Astrocyte (in vitro differentiated cells and primary cell): ENCODE measurements at regions not wholly inside any gene's neighbourhood (a gene's known extent, or its start where the extent isn't known, plus 50 kb on each side); places are given as distances from the start of the nearest gene placed in this dataset.

Source experiments
- DNase-seq: peaks from one replicate; pipeline ENCODE4 v3.0.0-alpha.2; 2010; ENCODE audit warnings: low read depth
- FAIRE-seq: peaks from 2 replicates; lab custom pipeline; 2011; peaks lifted over from hg19 to GRCh38; lab: Jason Lieb, UNC
- H2AFZ ChIP-seq: 2 replicates; pipeline ENCODE4 v1.6.0; 2012; ENCODE audit warnings: low read depth, low read length, inconsistent platforms
- H3K27ac ChIP-seq: 2 replicates; pipeline ENCODE4 v1.5.1; 2011; ENCODE audit warnings: low read depth, low read length, inconsistent platforms
- H3K27me3 ChIP-seq: 2 replicates; pipeline ENCODE4 v1.6.0; 2011; ENCODE audit warnings: low read length, inconsistent platforms; ENCODE audit not compliant: insufficient read depth
- H3K36me3 ChIP-seq: 2 replicates; pipeline ENCODE4 v1.5.1; 2011; ENCODE audit warnings: low read length, inconsistent platforms; ENCODE audit not compliant: insufficient read depth
- H3K4me1 ChIP-seq: 2 replicates; pipeline ENCODE4 v1.5.1; 2011; ENCODE audit warnings: low read length, inconsistent platforms; ENCODE audit not compliant: insufficient read depth
- H3K4me2 ChIP-seq: 2 replicates; pipeline ENCODE4 v1.6.0; 2012; ENCODE audit warnings: low read length, inconsistent platforms
- H3K4me3 ChIP-seq: 2 replicates; pipeline ENCODE4 v1.5.1; 2011; ENCODE audit warnings: low read depth, mild to moderate bottlenecking, low read length, inconsistent platforms; ENCODE audit not compliant: insufficient read depth
- H3K79me2 ChIP-seq: 2 replicates; pipeline ENCODE4 v1.6.0; 2012; ENCODE audit warnings: mild to moderate bottlenecking, low read length, inconsistent platforms; ENCODE audit not compliant: insufficient read depth
- H3K9ac ChIP-seq: 2 replicates; pipeline ENCODE4 v1.6.0; 2012; ENCODE audit warnings: mild to moderate bottlenecking, low read length, inconsistent platforms
- H3K9me3 ChIP-seq: 2 replicates; pipeline ENCODE4 v1.5.1; 2012; ENCODE audit warnings: low read depth, mild to moderate bottlenecking, low read length, inconsistent platforms; ENCODE audit not compliant: insufficient read depth
- H4K20me1 ChIP-seq: 2 replicates; pipeline ENCODE4 v1.6.0; 2012; ENCODE audit warnings: low read length, inconsistent platforms; ENCODE audit not compliant: insufficient read depth
- H3K27ac Mint-ChIP-seq: one replicate; pipeline ENCODE4 v1.8.0; 2021; ENCODE audit warnings: mild to moderate bottlenecking, mixed read lengths; ENCODE audit not compliant: unreplicated experiment
- H3K27me3 Mint-ChIP-seq: one replicate; pipeline ENCODE4 v1.8.0; 2021; ENCODE audit warnings: low read depth, mixed read lengths; ENCODE audit not compliant: unreplicated experiment
- H3K36me3 Mint-ChIP-seq: one replicate; pipeline ENCODE4 v1.8.0; 2021; ENCODE audit warnings: low read depth, mixed read lengths; ENCODE audit not compliant: unreplicated experiment
- H3K4me1 Mint-ChIP-seq: one replicate; pipeline ENCODE4 v1.8.0; 2021; ENCODE audit warnings: low read depth, mixed read lengths; ENCODE audit not compliant: unreplicated experiment
- H3K4me3 Mint-ChIP-seq: one replicate; pipeline ENCODE4 v1.8.0; 2021; ENCODE audit warnings: mild to moderate bottlenecking, moderate library complexity, mixed read lengths; ENCODE audit not compliant: unreplicated experiment
- H3K9me3 Mint-ChIP-seq: one replicate; pipeline ENCODE4 v1.8.0; 2021; ENCODE audit warnings: mild to moderate bottlenecking, mixed read lengths; ENCODE audit not compliant: unreplicated experiment
- EZH2 ChIP-seq: IDR thresholded peaks from 2 replicates; pipeline ENCODE4 v1.6.1; 2012; ENCODE audit warnings: mild to moderate bottlenecking, low read length, inconsistent platforms; ENCODE audit not compliant: insufficient read depth
- TF ChIP-seq, protein P1 (sequence below): IDR thresholded peaks from 2 replicates; pipeline ENCODE4 v1.5.1; 2011; ENCODE audit warnings: low read depth, mild to moderate bottlenecking, inconsistent platforms, low read length, moderate library complexity; ENCODE audit not compliant: insufficient read depth

DNA sequence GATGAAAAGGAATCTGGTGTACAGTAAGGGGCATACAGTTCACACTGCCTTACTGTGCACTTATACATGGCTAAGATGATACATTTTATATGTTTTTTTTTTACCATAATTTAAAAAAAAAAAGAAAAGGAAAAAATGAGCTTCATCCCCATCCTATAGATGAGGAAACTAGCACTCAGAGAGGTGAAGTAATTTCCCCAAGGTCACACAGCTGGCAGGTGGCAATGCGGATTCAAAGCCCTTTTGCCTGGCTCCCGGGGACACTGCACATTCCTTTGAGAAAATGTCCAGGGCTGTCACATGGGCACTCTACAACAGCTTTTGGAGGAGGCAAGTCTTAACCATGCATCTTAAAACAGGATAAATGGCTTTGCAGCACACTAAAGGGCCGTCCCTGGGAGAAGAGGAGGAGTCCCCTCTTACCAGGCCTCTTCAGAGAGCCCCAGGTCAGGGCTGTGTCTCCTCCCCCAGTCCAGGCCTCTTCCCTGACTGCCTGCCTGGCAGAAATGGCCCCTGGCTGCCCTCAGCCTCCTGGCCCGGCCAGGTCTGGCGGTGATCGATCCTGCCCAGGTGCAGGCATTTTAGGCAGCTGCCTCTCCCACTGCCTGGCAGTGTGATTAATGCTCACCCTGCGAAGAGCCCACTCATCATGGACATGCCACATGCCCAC lies 95.1 kb upstream of the LINGO1 start:
- Mint-ChIP-seq H3K4me1 (no peaks in the 10 kb centered on the region), H3K27me3 (peaks cover 55% of the 10 kb centered on the region), H3K36me3 (peaks cover 1% of the 10 kb centered on the region), H3K9me3 (no peaks in the 10 kb centered on the region), H3K27ac (no peak overlapping the region), H3K4me3 (no peak overlapping the region)
- Histone ChIP-seq H3K27me3 (no peaks in the 10 kb centered on the region), H3K4me3 (no peak overlapping the region), H3K27ac (no peak overlapping the region), H3K9me3 (no peaks in the 10 kb centered on the region), H4K20me1 (no peaks in the 10 kb centered on the region), H3K4me1 (no peaks in the 10 kb centered on the region), H3K9ac (no peak overlapping the region), H3K36me3 (no peaks in the 10 kb centered on the region), H3K4me2 (no peak overlapping the region), H3K79me2 (no peaks in the 10 kb centered on the region), H2AFZ (no peak overlapping the region)
- TF ChIP-seq, protein P1, sequence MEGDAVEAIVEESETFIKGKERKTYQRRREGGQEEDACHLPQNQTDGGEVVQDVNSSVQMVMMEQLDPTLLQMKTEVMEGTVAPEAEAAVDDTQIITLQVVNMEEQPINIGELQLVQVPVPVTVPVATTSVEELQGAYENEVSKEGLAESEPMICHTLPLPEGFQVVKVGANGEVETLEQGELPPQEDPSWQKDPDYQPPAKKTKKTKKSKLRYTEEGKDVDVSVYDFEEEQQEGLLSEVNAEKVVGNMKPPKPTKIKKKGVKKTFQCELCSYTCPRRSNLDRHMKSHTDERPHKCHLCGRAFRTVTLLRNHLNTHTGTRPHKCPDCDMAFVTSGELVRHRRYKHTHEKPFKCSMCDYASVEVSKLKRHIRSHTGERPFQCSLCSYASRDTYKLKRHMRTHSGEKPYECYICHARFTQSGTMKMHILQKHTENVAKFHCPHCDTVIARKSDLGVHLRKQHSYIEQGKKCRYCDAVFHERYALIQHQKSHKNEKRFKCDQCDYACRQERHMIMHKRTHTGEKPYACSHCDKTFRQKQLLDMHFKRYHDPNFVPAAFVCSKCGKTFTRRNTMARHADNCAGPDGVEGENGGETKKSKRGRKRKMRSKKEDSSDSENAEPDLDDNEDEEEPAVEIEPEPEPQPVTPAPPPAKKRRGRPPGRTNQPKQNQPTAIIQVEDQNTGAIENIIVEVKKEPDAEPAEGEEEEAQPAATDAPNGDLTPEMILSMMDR = no peak
- DNase-seq = no peak
- no peak for FAIRE-seq

DNA sequence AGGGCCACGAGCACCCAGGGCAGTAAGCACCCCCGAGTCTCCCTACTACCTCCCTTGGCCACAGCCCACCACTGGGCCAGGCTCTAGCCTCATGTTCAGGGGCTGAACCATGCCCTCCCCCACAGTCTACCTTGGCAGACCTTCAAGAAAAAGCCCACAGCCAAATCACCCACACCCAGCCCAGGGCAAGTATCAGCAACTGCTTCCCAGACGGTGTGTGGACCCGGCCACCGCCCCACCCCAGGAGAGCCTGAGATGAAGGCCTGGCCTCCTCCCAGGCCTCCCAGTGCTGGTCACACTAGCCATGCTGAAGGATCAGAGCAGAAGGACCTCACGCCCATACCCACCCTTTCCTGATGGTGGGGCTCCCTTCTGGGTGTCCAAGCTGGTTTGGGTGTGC lies 92.0 kb upstream of the LINGO1 start:
- peaks cover 3% of the 10 kb centered on the region for H3K4me1 Mint-ChIP-seq
- no peak for TF ChIP-seq EZH2
- TF ChIP-seq, protein P1 = no peak
- Histone ChIP-seq H3K9ac (no peak overlapping the region), H3K4me2 (no peak overlapping the region), H3K9me3 (no peaks in the 10 kb centered on the region), H2AFZ (no peak overlapping the region), H3K27ac (no peak overlapping the region), H3K36me3 (no peaks in the 10 kb centered on the region), H3K27me3 (no peaks in the 10 kb centered on the region), H3K4me1 (no peaks in the 10 kb centered on the region), H4K20me1 (no peaks in the 10 kb centered on the region), H3K79me2 (no peaks in the 10 kb centered on the region), H3K4me3 (no peak overlapping the region)
- peaks cover 1% of the 10 kb centered on the region for H3K36me3 Mint-ChIP-seq
- peaks cover 37% of the 10 kb centered on the region for H3K27me3 Mint-ChIP-seq
- FAIRE-seq = no peak
- no peak overlapping the region for H3K27ac Mint-ChIP-seq
- no peak overlapping the region for H3K4me3 Mint-ChIP-seq
- no peaks in the 10 kb centered on the region for H3K9me3 Mint-ChIP-seq
- no peak for DNase-seq

DNA sequence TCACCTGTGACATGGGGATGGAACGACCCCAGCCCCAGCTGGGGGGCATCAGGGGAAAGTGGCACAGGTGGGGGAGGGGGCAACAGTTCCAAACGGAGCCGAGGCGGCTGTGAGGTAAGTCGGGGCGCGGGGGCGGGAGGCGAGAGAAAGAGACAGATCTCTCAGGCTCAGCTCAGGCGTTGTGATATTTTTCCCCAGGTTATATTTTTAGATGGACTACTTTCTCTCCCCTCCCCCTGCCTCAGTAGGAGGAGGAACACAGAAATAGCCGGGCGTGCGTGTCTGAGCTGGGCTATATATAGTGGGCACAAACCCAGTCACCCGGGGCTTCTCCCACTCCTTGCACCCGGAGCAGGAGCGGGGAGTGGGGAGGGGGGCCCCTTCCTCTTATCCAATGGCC lies 91.0 kb upstream of the LINGO1 start:
- Histone ChIP-seq H3K79me2 (no peaks in the 10 kb centered on the region), H3K4me3 (no peak overlapping the region), H3K9me3 (no peaks in the 10 kb centered on the region), H3K9ac (no peak overlapping the region), H3K36me3 (no peaks in the 10 kb centered on the region), H3K27me3 (no peaks in the 10 kb centered on the region), H3K4me1 (no peaks in the 10 kb centered on the region), H3K4me2 (no peak overlapping the region), H3K27ac (no peak overlapping the region), H4K20me1 (no peaks in the 10 kb centered on the region), H2AFZ (no peak overlapping the region)
- TF ChIP-seq, protein P1 = no peak
- TF ChIP-seq EZH2 = no peak
- Mint-ChIP-seq H3K27ac (no peak overlapping the region), H3K27me3 (peaks cover 30% of the 10 kb centered on the region), H3K36me3 (peaks cover under 1% of the 10 kb centered on the region), H3K4me3 (no peak overlapping the region), H3K9me3 (no peaks in the 10 kb centered on the region), H3K4me1 (peaks cover 3% of the 10 kb centered on the region)
- DNase-seq (no peak), FAIRE-seq (no peak)
